Mononuclear cell (primary cell): ENCODE measurements at regions not wholly inside any gene's neighbourhood (a gene's known extent, or its start where the extent isn't known, plus 50 kb on each side); places are given as distances from the start of the nearest gene placed in this dataset.

Experiments used
- H3K27me3 ChIP-seq: 2 replicates; pipeline ENCODE4 v1.6.0; 2011; ENCODE audit warnings: low read length, control low read depth; ENCODE audit not compliant: insufficient read depth
- H3K4me1 ChIP-seq: 2 replicates; pipeline ENCODE4 v1.5.1; 2011; ENCODE audit warnings: mild to moderate bottlenecking, low read length, control low read depth; ENCODE audit not compliant: insufficient read depth
- H3K4me3 ChIP-seq: 2 replicates; pipeline ENCODE4 v1.5.1; 2011; ENCODE audit warnings: mild to moderate bottlenecking, low read length, moderate library complexity
- H3K9me3 ChIP-seq: 2 replicates; pipeline ENCODE4 v1.5.1; 2011; ENCODE audit warnings: low read depth, mild to moderate bottlenecking, control low read depth, low read length

GRCh38 chr2:59538398-59538911 is 1015.0 kb downstream of the BCL11A start:
- H3K9me3 ChIP-seq: peaks cover 6% of the 10 kb centered on the region
- no peak overlapping the region for H3K4me3 ChIP-seq
- no peaks in the 10 kb centered on the region for H3K4me1 ChIP-seq
- no peaks in the 10 kb centered on the region for H3K27me3 ChIP-seq

GRCh38 chr2:59532808-59533207 is 1020.6 kb downstream of the BCL11A start:
- no peaks in the 10 kb centered on the region for H3K27me3 ChIP-seq
- no peak overlapping the region for H3K4me3 ChIP-seq
- no peaks in the 10 kb centered on the region for H3K9me3 ChIP-seq
- H3K4me1 ChIP-seq: no peaks in the 10 kb centered on the region

GRCh38 chr2:59530258-59530657 is 1023.2 kb downstream of the BCL11A start:
- Histone ChIP-seq H3K9me3 (no peaks in the 10 kb centered on the region), H3K27me3 (no peaks in the 10 kb centered on the region), H3K4me1 (no peaks in the 10 kb centered on the region), H3K4me3 (no peak overlapping the region)

- no peaks in the 10 kb centered on the region for H3K27me3 ChIP-seq
- no peaks in the 10 kb centered on the region for H3K4me1 ChIP-seq
- no peak overlapping the region for H3K4me3 ChIP-seq
Observed at GRCh38 chr2:59529726-59530125, 1023.7 kb downstream of the BCL11A start.

GRCh38 chr2:59528525-59528924 is 1024.9 kb downstream of the BCL11A start:
- Histone ChIP-seq H3K4me3 (no peak overlapping the region), H3K27me3 (no peaks in the 10 kb centered on the region), H3K4me1 (no peaks in the 10 kb centered on the region), H3K9me3 (no peaks in the 10 kb centered on the region)

More at GRCh38 chr2:59529726-59530125, 1023.7 kb downstream of the BCL11A start:
- H3K9me3 ChIP-seq: no peaks in the 10 kb centered on the region

- no peaks in the 10 kb centered on the region for H3K4me1 ChIP-seq
Observed at GRCh38 chr2:59502981-59503380, 1050.5 kb downstream of the BCL11A start.

GRCh38 chr2:59490994-59491393 is 1062.5 kb downstream of the BCL11A start:
- Histone ChIP-seq H3K4me3 (no peak overlapping the region), H3K27me3 (no peaks in the 10 kb centered on the region), H3K9me3 (peaks cover 18% of the 10 kb centered on the region), H3K4me1 (no peaks in the 10 kb centered on the region)

More at GRCh38 chr2:59502981-59503380, 1050.5 kb downstream of the BCL11A start:
- no peaks in the 10 kb centered on the region for H3K27me3 ChIP-seq
- no peaks in the 10 kb centered on the region for H3K9me3 ChIP-seq
- no peak overlapping the region for H3K4me3 ChIP-seq

- Histone ChIP-seq H3K9me3 (peaks cover 10% of the 10 kb centered on the region), H3K27me3 (no peaks in the 10 kb centered on the region), H3K4me3 (no peak overlapping the region), H3K4me1 (no peaks in the 10 kb centered on the region)
Observed at GRCh38 chr2:59490192-59490591, 1063.3 kb downstream of the BCL11A start.

- Histone ChIP-seq H3K9me3 (peaks cover 5% of the 10 kb centered on the region), H3K27me3 (no peaks in the 10 kb centered on the region), H3K4me1 (no peaks in the 10 kb centered on the region), H3K4me3 (no peak overlapping the region)
Observed at GRCh38 chr2:59484673-59485072, 1068.8 kb downstream of the BCL11A start.

GRCh38 chr2:59463426-59463825 is 1090.0 kb downstream of the BCL11A start:
- H3K4me3 ChIP-seq: no peak overlapping the region
- H3K27me3 ChIP-seq: no peaks in the 10 kb centered on the region
- H3K4me1 ChIP-seq: no peaks in the 10 kb centered on the region
- no peaks in the 10 kb centered on the region for H3K9me3 ChIP-seq

GRCh38 chr2:59462422-59463197 is 1090.8 kb downstream of the BCL11A start:
- Histone ChIP-seq H3K9me3 (no peaks in the 10 kb centered on the region), H3K4me1 (no peaks in the 10 kb centered on the region), H3K4me3 (no peak overlapping the region), H3K27me3 (no peaks in the 10 kb centered on the region)

GRCh38 chr2:59461127-59461526 is 1092.3 kb downstream of the BCL11A start:
- Histone ChIP-seq H3K9me3 (no peaks in the 10 kb centered on the region), H3K4me1 (no peaks in the 10 kb centered on the region), H3K27me3 (no peaks in the 10 kb centered on the region), H3K4me3 (no peak overlapping the region)

- Histone ChIP-seq H3K4me3 (no peak overlapping the region), H3K4me1 (no peaks in the 10 kb centered on the region), H3K9me3 (no peaks in the 10 kb centered on the region), H3K27me3 (no peaks in the 10 kb centered on the region)
Observed at GRCh38 chr2:59458800-59459199, 1094.7 kb downstream of the BCL11A start.

GRCh38 chr2:59456285-59456684 is 1097.2 kb downstream of the BCL11A start:
- Histone ChIP-seq H3K27me3 (no peaks in the 10 kb centered on the region), H3K4me3 (no peak overlapping the region), H3K9me3 (no peaks in the 10 kb centered on the region), H3K4me1 (no peaks in the 10 kb centered on the region)

GRCh38 chr2:59449274-59449673 is 1104.2 kb downstream of the BCL11A start:
- H3K27me3 ChIP-seq: no peaks in the 10 kb centered on the region
- H3K4me1 ChIP-seq: no peaks in the 10 kb centered on the region
- H3K4me3 ChIP-seq: no peak overlapping the region
- no peaks in the 10 kb centered on the region for H3K9me3 ChIP-seq

- no peak overlapping the region for H3K4me3 ChIP-seq
- H3K27me3 ChIP-seq: no peaks in the 10 kb centered on the region
- no peaks in the 10 kb centered on the region for H3K4me1 ChIP-seq
- H3K9me3 ChIP-seq: no peaks in the 10 kb centered on the region
Observed at GRCh38 chr2:59440491-59440890, 1113.0 kb downstream of the BCL11A start.
